ENCODE measurements at regions not wholly inside any gene's neighbourhood (a gene's known extent, or its start where the extent isn't known, plus 50 kb on each side); places are given as distances from the start of the nearest gene placed in this dataset.

GRCh38 chr4:115871596-115871995, 758.2 kb upstream of the NDST4 start:
- H3F3A ChIP-seq (ENCODE audit: insufficient read depth, low read length), result no peaks in the 10 kb centered on the region
- no peaks in the 10 kb centered on the region for H3K36me3 ChIP-seq (replicated peaks; ENCODE audit: insufficient read depth, low read length)
- H2AFZ ChIP-seq (ENCODE audit: low read length), result no peak overlapping the region
- TF ChIP-seq CTCF (IDR thresholded peaks at IDR 0.05; ENCODE audit: low read length) (no peak), EZH2 (optimal IDR thresholded peaks at IDR 0.05; ENCODE audit: low read depth, low read length) (no peak), EZH2phosphoT487 (IDR thresholded peaks at IDR 0.05; ENCODE audit: low read length) (no peak)
- H3K4me1 ChIP-seq (ENCODE audit: low read length), result no peaks in the 10 kb centered on the region
- no peaks in the 10 kb centered on the region for H4K20me1 ChIP-seq (ENCODE audit: insufficient read depth, low read length)
- no peak overlapping the region for H3K4me3 ChIP-seq (ENCODE audit: low read length)
- H3K4me2 ChIP-seq (ENCODE audit: low read depth, low read length), result no peak overlapping the region
- H3K27ac ChIP-seq (ENCODE audit: low read length), result no peak overlapping the region
- no peak overlapping the region for H3K9ac ChIP-seq (ENCODE audit: low read length)
- no peaks in the 10 kb centered on the region for H3K9me3 ChIP-seq (replicated peaks; ENCODE audit: insufficient read depth, low read length)
- DNase-seq, result no peak
- no peaks in the 10 kb centered on the region for H3K9me2 ChIP-seq (replicated peaks; ENCODE audit: insufficient read depth, low read length)
- no peaks in the 10 kb centered on the region for H3K79me2 ChIP-seq (ENCODE audit: low read length)
- H3K27me3 ChIP-seq (replicated peaks; ENCODE audit: insufficient read depth, low read length), result no peaks in the 10 kb centered on the region

- Histone ChIP-seq H3K9me2 (replicated peaks; ENCODE audit: insufficient read depth, low read length) (no peaks in the 10 kb centered on the region), H3K9ac (ENCODE audit: low read length) (no peak overlapping the region), H3K9me3 (replicated peaks; ENCODE audit: insufficient read depth, low read length) (no peaks in the 10 kb centered on the region), H2AFZ (ENCODE audit: low read length) (no peak overlapping the region), H3K27me3 (replicated peaks; ENCODE audit: insufficient read depth, low read length) (no peaks in the 10 kb centered on the region), H3K36me3 (replicated peaks; ENCODE audit: insufficient read depth, low read length) (no peaks in the 10 kb centered on the region), H4K20me1 (ENCODE audit: insufficient read depth, low read length) (no peaks in the 10 kb centered on the region), H3K4me1 (ENCODE audit: low read length) (no peaks in the 10 kb centered on the region), H3F3A (ENCODE audit: insufficient read depth, low read length) (no peaks in the 10 kb centered on the region), H3K4me3 (ENCODE audit: low read length) (no peak overlapping the region), H3K4me2 (ENCODE audit: low read depth, low read length) (no peak overlapping the region), H3K27ac (ENCODE audit: low read length) (no peak overlapping the region), H3K79me2 (ENCODE audit: low read length) (no peaks in the 10 kb centered on the region)
- TF ChIP-seq EZH2 (optimal IDR thresholded peaks at IDR 0.05; ENCODE audit: low read depth, low read length) (no peak), EZH2phosphoT487 (IDR thresholded peaks at IDR 0.05; ENCODE audit: low read length) (no peak), CTCF (IDR thresholded peaks at IDR 0.05; ENCODE audit: low read length) (no peak)
- no peak for DNase-seq
Observed at GRCh38 chr4:115866364-115866896, 753.0 kb upstream of the NDST4 start.

GRCh38 chr4:115865736-115866135, 752.3 kb upstream of the NDST4 start:
- no peaks in the 10 kb centered on the region for H3K4me1 ChIP-seq (ENCODE audit: low read length)

More at GRCh38 chr4:115865736-115866135, 752.3 kb upstream of the NDST4 start:
- no peak overlapping the region for H2AFZ ChIP-seq (ENCODE audit: low read length)
- H3F3A ChIP-seq (ENCODE audit: insufficient read depth, low read length), result no peaks in the 10 kb centered on the region
- H4K20me1 ChIP-seq (ENCODE audit: insufficient read depth, low read length), result no peaks in the 10 kb centered on the region
- no peaks in the 10 kb centered on the region for H3K9me2 ChIP-seq (replicated peaks; ENCODE audit: insufficient read depth, low read length)
- no peak overlapping the region for H3K4me2 ChIP-seq (ENCODE audit: low read depth, low read length)
- H3K27ac ChIP-seq (ENCODE audit: low read length), result no peak overlapping the region
- TF ChIP-seq EZH2 (optimal IDR thresholded peaks at IDR 0.05; ENCODE audit: low read depth, low read length), result no peak
- no peak for TF ChIP-seq CTCF (IDR thresholded peaks at IDR 0.05; ENCODE audit: low read length)
- TF ChIP-seq EZH2phosphoT487 (IDR thresholded peaks at IDR 0.05; ENCODE audit: low read length), result no peak
- no peak overlapping the region for H3K9ac ChIP-seq (ENCODE audit: low read length)
- no peaks in the 10 kb centered on the region for H3K79me2 ChIP-seq (ENCODE audit: low read length)
- H3K9me3 ChIP-seq (replicated peaks; ENCODE audit: insufficient read depth, low read length), result no peaks in the 10 kb centered on the region
- no peak for DNase-seq
- no peaks in the 10 kb centered on the region for H3K36me3 ChIP-seq (replicated peaks; ENCODE audit: insufficient read depth, low read length)
- no peak overlapping the region for H3K4me3 ChIP-seq (ENCODE audit: low read length)
- no peaks in the 10 kb centered on the region for H3K27me3 ChIP-seq (replicated peaks; ENCODE audit: insufficient read depth, low read length)

Data from MM.1S (cell line).